GM19452 (cell line): ENCODE measurements at regions not wholly inside any gene's neighbourhood (a gene's known extent, or its start where the extent isn't known, plus 50 kb on each side); places are given as distances from the start of the nearest gene placed in this dataset.

Source experiments
- ATAC-seq: cut with Tn5 transposase; IDR thresholded peaks from one replicate; pipeline ENCODE4 v1.9.1; 2021; ENCODE audit not compliant: unreplicated experiment

DNA sequence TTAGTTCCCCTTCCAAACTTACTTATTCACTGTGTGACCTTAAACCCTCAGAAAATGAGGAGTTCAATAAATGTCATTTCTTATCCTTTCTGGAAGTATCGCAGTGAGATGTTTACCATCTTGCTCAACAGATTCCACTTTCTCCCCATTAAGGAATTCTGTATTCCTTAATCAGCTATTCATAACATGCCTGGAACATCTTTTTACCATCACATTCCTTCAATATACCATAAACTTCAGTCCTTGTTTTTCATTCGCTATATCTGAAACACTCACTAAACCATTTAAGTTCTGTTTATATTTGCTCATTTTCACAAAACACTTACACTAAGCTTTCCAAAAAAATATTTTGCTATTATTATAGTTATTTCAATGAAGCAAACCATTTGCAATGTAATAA lies 1158.6 kb downstream of the CDH12 start:
- ATAC-seq, result no peak

DNA sequence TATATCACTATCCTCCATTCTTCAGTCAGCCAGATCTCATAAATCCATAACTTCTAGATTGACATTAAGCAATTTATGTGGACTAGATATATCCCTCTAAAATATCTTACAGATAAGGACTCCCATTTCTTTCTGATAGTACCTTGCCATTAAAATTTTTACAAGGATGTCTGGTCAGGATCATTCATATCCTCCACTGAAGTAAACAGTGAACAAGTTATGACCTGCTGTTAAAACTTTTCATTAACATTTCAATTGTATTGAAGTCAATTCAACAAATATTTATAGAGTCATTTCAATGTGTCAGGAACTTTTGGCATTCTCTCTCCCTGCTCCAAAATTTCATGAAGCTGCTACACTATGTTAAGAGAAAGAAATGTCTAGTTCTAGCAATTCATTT lies 1159.6 kb downstream of the CDH12 start:
- ATAC-seq, result no peak

DNA sequence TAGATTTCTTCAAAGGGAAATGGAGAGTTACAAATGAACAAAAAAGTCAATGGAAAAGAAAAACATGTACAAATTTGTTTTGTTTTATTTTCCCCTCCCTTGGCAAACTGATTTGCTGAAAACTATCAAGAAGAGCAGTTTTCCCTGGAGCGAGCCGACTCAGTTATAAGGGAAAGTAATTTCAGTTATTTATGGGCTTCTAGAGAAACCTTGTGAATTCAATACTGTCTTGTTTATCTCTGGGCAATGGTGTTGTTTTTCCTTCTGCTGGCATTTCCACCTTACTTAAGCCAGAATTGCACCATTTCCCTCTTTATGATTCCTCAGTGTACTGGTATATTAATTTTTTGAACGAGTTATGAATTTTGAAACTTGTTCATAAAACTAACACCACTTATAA lies 1163.6 kb downstream of the CDH12 start:
- no peak for ATAC-seq

DNA sequence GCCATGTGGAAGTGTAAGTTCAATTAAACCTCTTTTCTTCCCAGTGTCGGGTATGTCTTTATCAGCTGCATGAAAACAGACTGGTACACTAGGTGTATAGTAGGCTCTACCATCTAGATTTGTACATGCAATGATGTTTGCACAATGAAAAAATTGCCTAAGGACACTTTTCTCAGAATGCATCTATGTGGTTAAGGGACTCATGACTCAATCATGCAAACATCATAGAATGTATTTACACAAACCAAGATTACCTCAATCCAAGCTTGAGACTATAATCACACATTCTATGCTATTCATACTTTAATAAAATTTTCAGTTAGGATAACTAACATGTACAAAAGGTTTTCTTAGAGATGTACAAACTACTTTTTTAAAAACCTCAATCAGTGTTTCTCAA lies 1164.5 kb downstream of the CDH12 start:
- ATAC-seq, result no peak

DNA sequence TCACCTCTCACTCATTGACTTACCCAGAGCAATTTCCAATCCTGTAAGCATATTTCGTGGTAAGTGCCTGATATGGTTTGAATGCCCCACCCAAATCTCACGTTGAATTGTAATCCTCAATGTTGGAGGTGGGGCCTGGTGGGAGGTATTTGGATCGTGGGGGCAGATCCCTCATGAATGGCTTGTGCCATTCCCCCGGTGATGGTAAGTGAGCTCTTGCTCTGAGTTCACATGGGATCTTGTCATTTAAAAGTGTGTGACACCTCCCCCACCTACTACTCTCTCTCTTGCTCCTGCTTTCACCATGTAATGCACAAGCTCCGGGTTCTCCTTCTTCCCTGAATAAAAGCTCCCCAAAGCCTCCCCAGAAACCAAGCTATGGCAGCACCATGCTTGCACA lies 1165.5 kb downstream of the CDH12 start:
- ATAC-seq, result no peak

DNA sequence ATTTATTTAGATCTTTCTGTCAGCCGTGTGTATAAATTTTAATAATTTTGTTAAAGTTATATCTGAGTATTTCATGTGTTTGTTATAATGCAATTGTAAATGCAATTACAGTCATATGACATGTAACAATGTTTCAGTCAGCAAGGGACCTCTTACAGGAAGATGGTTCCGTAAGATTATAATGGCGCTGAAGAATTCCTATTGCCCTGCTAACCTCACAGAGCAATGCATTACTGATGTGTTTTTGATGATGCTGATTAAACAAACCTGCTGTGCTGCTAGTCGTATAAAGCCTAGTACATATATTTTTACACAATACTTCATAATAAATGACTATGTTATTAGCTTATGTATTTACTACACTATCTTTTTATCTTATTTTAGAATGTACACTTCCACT lies 1166.4 kb downstream of the CDH12 start:
- ATAC-seq, result no peak

DNA sequence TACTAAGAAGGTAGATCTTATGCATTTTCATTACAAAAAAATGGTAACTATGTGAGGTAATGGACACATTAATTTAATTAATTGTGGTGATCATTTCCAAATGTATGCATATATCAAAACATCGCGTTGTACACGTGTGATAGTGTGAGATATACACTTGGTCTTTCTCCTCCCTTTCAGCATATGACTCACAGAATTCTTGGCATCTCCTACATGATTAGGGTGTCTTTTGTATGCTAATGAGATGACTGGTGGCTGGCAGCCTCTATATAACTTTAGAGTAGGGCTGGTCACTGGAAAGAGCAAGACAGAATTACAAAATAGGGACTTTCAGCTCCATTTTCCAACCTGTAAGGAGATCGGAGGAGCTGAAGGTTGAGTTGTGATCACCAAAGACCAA lies 1167.6 kb downstream of the CDH12 start:
- no peak for ATAC-seq

DNA sequence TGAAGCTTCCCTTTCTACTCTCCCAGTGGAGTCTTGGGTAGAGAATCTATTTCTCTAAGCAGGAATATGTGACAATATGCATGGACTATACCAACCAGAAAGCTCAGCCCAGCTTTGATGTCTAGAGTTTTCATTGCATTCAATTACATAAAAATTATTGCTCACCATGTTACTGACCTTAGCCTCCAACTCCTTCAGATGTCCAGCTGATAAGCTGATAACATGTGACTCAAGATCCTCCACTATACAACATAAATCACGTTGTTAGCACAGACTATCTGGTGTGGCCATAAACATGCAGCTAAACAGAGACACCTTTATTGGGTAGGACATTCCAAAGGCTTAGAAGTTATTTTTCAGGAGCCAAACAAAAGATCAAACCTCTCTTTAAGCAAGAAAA lies 1168.2 kb downstream of the CDH12 start:
- ATAC-seq, result no peak

DNA sequence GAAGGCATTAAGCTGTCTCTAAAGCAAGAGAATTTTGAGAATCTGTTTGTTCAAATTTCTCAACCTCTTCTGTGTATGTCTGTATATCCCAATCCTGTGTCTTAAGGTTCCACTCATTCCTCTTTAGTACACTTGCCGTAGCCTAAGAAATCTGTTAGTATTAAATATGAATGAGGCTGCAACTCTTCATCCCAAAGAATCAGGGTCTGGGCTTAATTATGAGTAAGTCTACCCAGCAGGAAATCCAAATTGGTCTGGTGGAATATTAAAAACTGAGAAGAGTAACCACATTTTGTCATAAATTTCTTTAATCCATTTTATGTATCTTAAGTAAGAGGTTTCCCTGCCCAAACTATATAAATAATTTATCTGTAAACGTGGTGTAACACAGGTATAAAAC lies 1171.2 kb downstream of the CDH12 start:
- ATAC-seq, result no peak

DNA sequence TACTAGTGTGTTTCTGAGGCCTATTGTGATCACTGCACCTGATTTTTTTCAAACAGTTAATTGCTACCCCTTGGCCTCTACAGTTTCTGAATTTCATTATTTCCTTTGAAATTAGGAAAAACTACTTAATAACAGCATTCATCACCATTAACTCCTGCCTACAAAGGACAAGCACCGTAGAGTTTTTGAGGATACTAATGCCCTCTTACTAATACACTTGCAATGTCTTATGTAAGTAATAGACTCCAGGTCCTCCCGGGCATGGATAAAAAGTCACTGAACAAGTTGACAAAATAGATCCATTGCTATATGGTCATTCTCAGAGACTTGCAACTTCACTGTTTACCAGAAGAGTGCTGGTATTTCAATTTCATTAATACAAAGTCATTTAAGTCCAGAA lies 1172.5 kb downstream of the CDH12 start:
- ATAC-seq, result no peak

DNA sequence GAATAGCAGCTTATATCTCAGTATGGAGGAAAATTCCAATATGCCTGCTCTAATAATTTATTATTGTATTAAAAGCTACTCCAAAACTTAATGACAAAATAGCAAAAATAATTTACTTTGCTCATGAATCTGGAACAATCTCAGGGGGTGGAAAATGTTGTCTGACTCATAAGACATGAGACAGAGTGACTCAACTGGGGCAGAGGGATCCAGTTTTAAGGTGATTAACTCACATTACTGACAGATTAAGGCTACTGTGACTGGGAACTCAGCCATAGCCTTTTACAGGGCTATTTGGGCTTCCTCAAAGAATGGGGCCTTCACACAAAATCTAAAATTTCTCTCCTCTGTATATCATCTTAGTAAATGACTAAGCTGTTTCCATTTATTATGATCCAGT lies 1172.9 kb downstream of the CDH12 start:
- ATAC-seq, result no peak

DNA sequence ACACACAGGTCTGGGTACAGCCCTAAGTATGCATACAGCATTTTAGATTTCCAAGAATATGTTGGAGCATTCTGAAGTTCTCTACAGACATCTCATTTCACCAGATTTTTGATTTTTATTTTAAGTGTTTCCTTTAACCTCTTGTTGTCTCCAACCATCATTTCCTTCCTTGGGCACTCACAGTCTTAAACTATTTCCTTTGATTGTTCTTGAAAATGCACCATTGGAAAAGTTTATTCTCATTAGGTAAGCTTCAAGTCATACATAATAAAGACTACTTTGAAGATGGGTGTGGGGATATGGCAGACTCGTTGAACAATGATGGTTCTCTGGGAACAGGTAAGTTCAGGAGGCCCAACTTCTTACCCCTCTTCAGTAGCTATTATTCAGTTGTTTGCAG lies 1174.6 kb downstream of the CDH12 start:
- ATAC-seq, result no peak

DNA sequence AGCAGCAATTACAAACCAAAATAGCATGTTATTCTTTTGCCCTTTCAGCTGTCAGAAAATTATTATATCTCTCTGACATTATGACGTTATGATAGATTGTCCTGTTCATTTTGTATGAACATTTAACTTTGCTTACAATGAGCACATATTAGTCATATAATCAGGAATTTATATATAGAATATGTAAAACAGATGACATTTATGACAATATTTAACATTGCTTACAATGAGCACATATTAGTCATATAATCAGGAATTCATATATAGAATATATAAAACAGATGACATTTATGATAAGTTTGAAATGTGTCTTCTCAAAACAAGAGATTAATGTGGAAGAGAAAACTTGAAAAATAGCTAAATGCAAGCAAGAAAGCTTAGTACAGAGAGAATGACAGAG lies 1180.2 kb downstream of the CDH12 start:
- no peak for ATAC-seq

DNA sequence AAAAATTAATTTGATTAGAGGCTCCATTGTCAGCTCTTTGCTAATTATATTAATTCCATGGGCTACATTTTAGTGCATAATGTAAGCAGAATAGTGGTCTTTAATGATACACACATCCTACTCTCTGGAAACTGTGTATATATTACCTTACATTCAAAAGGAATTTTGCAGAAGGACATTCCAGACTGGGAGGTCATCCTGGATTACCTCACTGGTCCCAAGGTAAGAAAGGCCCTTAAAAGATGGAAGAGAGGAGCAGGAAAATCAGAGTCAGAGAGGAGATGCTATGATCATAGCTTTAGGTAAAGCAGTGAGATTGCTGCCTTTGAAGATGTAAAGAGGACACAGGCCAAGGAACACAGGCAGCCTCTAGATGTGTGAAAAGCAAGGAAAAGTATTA lies 1180.8 kb downstream of the CDH12 start:
- no peak for ATAC-seq

DNA sequence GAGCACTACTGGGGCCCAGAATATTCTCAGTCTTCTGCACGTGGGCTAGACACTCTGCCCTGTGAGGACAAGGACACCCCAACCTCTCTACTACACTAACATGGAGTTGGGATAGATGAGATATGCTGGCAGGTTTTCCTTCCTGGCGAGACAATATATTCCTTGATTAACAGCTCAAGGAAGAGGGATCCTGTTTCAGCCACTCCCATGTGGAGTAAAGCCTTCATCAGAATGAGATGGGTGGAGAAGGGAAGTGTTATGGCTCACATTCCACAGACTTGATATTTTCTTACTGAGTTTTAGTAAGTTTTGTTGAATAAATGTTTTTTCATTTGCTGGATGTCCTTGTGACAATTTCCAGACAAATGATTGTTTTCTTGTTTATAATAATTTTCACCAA lies 1187.6 kb downstream of the CDH12 start:
- no peak for ATAC-seq

DNA sequence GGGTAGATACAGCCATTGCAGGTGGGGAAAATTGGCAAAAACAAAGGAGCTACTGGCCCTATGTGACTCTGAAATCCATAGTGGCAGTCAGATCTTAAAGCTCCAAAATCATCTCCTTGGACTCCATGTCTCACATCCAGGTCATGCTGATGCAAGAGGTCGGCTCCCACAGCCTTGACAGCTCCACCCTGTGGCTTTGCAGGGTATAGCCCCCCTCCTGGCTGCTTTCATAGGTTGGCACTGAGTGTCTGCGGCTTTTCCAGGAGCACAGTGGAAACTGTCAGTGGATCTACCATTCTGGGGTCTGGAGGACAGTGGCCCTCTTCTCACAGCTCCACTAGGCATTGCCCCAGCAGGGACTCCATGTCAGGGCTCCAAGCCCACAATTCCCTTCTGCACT lies 1190.1 kb downstream of the CDH12 start:
- ATAC-seq, result no peak

DNA sequence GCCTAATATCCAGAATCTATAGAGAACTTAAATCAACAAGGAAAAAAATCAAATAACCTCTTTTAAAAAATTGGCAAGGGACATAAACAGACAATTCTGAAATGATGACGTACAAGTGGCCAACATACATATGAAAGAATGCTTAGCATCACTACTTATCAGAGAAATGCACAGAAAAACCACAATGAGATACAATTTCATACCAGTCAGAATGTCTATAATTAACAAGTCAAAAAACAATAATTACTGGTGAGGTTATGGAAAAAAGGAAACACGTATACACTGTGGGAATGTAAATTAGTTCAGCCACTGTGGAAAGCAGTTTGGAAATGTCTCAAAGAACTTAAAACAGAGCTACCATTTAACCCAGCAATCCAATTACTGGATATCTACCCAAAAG lies 1192.0 kb downstream of the CDH12 start:
- no peak for ATAC-seq

DNA sequence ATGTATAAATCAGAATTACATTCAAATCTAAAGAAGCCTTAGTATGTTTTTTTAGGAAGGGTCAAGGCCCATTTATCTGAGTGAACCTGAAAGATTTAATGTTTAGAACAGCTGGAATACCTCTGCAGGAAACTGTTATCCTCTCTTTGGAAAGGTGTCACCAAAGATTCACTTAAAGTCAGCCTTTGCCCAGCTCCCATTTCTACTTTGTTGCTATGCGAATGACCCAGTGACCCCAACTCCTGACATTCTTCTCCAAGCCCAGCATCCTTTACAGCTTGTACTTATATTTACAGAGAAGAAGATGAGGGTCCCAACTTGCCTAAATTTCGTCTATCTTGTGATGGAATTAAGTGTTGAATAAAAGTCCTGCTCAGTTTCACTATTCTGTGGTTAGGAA lies 1198.6 kb downstream of the CDH12 start:
- no peak for ATAC-seq

DNA sequence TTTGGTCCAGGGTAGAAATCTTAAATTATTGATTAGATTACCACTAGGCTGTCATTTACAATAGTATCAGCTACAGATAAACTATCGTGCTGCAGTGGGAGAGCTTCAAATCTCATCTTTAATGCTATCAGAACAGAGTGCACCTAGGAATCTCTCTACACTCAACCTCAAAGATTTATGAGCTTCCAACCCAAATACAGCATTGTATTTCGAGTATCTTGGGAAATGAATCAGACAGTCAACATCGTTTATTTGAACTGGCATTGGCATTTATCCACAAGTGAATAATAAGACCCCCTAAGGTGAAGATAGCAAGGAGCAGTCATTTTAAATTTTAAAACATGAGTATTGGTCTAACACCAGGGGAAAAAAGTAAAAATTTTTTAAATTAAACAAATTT lies 1203.2 kb downstream of the CDH12 start:
- ATAC-seq, result no peak

DNA sequence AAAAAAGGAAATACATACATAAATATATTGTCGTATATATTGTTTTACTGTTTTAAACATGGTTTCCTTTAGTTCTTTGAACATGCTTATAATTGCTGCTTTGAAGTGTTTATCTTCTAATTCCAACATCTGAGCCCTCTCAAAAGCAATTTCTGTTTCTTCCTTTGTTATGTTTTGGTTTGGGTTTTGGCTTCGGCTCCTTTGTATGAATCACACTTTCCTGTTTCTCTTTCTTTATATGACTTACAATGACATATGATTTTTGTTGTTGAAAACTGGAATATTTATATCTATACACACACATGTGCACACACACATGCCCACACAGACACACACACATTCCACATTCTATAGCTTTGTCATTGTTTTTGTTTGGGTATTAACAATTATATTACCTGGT lies 1206.7 kb downstream of the CDH12 start:
- no peak for ATAC-seq

DNA sequence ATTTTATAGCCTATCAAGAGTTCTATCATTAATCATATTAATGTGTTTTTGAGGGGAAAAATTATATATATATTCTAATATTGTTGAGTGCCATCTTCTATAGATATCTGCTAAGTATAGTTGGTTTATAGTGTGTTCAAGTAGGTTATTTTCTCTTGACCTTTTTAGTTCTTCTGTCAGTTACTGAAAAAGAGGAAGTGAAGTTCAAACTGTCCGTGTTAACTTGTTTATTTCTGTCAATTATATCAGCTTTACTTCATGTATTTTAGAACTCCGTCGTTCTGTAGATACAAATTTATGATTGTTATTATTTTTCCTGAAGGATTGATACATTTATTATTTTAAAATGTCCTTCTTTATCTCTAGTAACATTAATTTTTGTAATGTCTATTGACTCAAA lies 1209.1 kb downstream of the CDH12 start:
- ATAC-seq, result no peak

DNA sequence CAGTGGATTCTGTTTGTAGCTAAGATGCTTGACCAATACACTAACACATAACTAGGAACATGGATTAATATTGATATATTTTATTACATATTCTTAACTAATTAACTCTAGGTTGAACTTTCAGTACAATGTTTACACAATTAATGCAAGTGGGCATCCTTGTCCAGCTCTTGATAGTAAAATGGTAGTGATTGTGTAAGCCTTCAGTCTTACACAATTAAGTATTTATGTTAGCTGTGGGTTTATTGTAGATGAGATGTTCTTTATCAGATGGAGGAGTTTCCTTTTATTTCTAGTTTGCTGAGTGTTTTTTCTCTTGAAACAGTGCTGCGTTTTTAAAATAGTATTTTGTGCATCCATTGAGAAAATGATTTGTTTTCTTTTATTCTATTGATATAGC lies 1210.8 kb downstream of the CDH12 start:
- no peak for ATAC-seq

DNA sequence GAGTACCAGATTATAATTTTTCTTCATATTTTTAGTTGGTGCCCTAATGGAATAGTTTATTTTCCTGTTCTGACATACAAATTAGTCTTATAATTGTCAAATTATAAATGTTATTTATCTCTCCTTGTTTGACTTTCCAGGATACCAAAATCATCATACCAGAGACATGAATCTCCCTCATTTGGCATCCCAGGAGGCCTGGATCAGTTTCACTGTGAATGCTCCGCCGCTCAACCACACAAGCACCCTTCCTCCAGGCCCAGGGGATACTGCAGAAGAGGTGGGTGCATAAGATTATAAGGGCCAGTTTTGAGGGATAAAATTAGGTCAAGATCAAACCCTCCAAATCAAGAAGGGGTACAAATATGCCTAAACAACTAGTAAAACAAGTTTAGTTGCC lies 1229.3 kb downstream of the CDH12 start:
- no peak for ATAC-seq

DNA sequence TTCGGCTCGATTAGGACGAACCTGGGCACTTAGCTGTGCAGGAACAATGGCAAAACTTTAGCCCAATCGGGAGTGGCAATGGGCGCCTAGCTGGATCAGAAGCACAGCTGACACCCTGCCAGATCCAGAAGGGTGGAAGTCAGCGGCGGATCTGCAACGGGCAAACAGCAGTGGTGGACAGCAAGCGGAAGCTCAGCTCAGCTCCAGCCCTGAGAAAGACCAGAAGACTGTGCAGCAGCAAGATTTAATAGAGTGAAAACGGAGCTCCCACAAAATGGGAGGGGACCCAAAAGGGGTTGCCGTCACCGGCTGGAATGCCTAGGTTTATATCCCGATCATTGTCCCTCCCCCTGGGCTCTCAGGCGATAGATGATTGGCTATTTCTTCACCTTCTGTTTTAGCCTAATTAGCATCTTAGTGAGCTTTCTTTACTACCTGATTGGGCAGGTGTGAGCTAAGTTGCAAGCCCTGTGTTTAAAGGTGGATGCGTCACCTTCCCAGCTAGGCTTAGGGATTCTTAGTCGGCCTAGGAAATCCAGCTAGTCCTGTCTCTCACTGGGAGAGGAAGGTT lies 1237.9 kb downstream of the CDH12 start:
- no peak for ATAC-seq
